GM18505 (cell line): ENCODE measurements at regions not wholly inside any gene's neighbourhood (a gene's known extent, or its start where the extent isn't known, plus 50 kb on each side); places are given as distances from the start of the nearest gene placed in this dataset.

ENCODE experiments used
- ATAC-seq: cut with Tn5 transposase; IDR thresholded peaks from one replicate; pipeline ENCODE4 v1.9.1; 2021; ENCODE audit not compliant: unreplicated experiment
- POLR2A ChIP-seq: IDR thresholded peaks from 4 replicates; pipeline ENCODE4 v1.6.1; 2011; ENCODE audit warnings: borderline replicate concordance; ENCODE audit not compliant: insufficient read depth, insufficient read length; ENCODE audit errors: extremely low read depth

GRCh38 chr6:169960521-169960885 is 209.1 kb downstream of the ERMARD start:
- no peak for ATAC-seq
- TF ChIP-seq POLR2A, result no peak

- TF ChIP-seq POLR2A, result no peak
- ATAC-seq, result no peak
These were observed 208.6 kb downstream of the ERMARD start for GRCh38 chr6:169960003-169960344.

- no peak for TF ChIP-seq POLR2A
- no peak for ATAC-seq
These were observed 207.9 kb downstream of the ERMARD start for GRCh38 chr6:169959136-169960002.

GRCh38 chr6:169958510-169958909 is 207.1 kb downstream of the ERMARD start:
- no peak for ATAC-seq
- no peak for TF ChIP-seq POLR2A

- TF ChIP-seq POLR2A, result no peak
- ATAC-seq, result no peak
These were observed 206.0 kb downstream of the ERMARD start for GRCh38 chr6:169957351-169957963.

- ATAC-seq, result no peak
- no peak for TF ChIP-seq POLR2A
These were observed 205.2 kb downstream of the ERMARD start for GRCh38 chr6:169956580-169956979.

GRCh38 chr6:169955731-169956437 is 204.5 kb downstream of the ERMARD start:
- ATAC-seq, result no peak
- TF ChIP-seq POLR2A, result no peak

GRCh38 chr6:169954977-169955376 is 203.6 kb downstream of the ERMARD start:
- ATAC-seq, result no peak
- TF ChIP-seq POLR2A, result no peak

GRCh38 chr6:169953686-169954085 is 202.3 kb downstream of the ERMARD start:
- TF ChIP-seq POLR2A, result no peak
- ATAC-seq, result no peak

GRCh38 chr6:169950558-169950957 is 199.1 kb downstream of the ERMARD start:
- ATAC-seq, result no peak
- TF ChIP-seq POLR2A, result no peak

GRCh38 chr6:169949511-169950097 is 198.2 kb downstream of the ERMARD start:
- no peak for TF ChIP-seq POLR2A
- no peak for ATAC-seq

- no peak for ATAC-seq
- no peak for TF ChIP-seq POLR2A
These were observed 195.5 kb downstream of the ERMARD start for GRCh38 chr6:169946971-169947370.

GRCh38 chr6:169945117-169945516 is 193.7 kb downstream of the ERMARD start:
- ATAC-seq, result no peak
- TF ChIP-seq POLR2A, result no peak
